ENCODE measurements at regions not wholly inside any gene's neighbourhood (a gene's known extent, or its start where the extent isn't known, plus 50 kb on each side); places are given as distances from the start of the nearest gene placed in this dataset.

DNA sequence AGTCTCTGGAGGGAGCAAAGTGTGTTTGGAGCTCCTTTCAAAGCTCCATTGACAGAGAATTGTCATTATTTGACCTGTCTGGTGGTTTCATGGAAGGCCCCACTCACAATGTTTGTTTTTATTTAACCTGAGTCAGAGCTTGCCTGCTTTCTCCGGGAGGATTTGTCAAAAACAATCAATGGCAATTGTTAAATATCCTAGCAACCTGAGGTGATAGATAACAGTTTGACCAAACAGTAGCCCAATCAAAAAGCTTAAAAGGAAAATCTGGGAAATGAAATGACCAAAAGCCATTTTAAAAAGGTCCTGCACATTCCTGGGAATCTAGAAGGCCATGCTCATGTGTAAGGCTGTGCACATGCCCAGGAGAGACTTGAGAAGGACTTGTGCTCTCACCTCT lies 177.2 kb upstream of the POC5 start:
- TF ChIP-seq CTCF (IDR thresholded peaks at IDR 0.05) (no peak), POLR2A (IDR thresholded peaks at IDR 0.05) (no peak)
